ENCODE measurements at regions not wholly inside any gene's neighbourhood (a gene's known extent, or its start where the extent isn't known, plus 50 kb on each side); places are given as distances from the start of the nearest gene placed in this dataset.
"Not testable (repeated sequence)": the region's sequence is repeated elsewhere in the genome, so short reads cannot be mapped to it uniquely, and the experiment has no call there.

- H3K36me3 ChIP-seq (ENCODE audit: control insufficient read depth, insufficient read depth, low read length) = no peaks in the 10 kb centered on the region
- 30% methylated on average over 2 of the region's 8 CpGs for WGBS (ENCODE audit: insufficient coverage, low lambda C conversion rate)
- H3K27me3 ChIP-seq (ENCODE audit: control insufficient read depth, insufficient read depth, low read length) = no peaks in the 10 kb centered on the region
- H3K9me3 ChIP-seq (ENCODE audit: control insufficient read depth, low read depth, low read length) = no peaks in the 10 kb centered on the region
- no peak overlapping the region for H3K27ac ChIP-seq (ENCODE audit: low read length)
- DNase-seq = peak in 1 of 2 donors; percentile 11
- H3K4me3 ChIP-seq (ENCODE audit: low read length) = no peak overlapping the region
- no peaks in the 10 kb centered on the region for H3K4me1 ChIP-seq (ENCODE audit: control insufficient read depth, insufficient read depth, low read length)
These were observed 348.0 kb downstream of the BCL11B start for GRCh38 chr14:98924046-98924445.

GRCh38 chr14:98925354-98926040 lies 346.5 kb downstream of the BCL11B start:
- DNase-seq = no peak
- no peaks in the 10 kb centered on the region for H3K9me3 ChIP-seq (ENCODE audit: control insufficient read depth, low read depth, low read length)
- H3K4me3 ChIP-seq (ENCODE audit: low read length) = no peak overlapping the region
- WGBS (ENCODE audit: insufficient coverage, low lambda C conversion rate) = no CpG with 5 or more reads among the region's 7 CpGs
- H3K27me3 ChIP-seq (ENCODE audit: control insufficient read depth, insufficient read depth, low read length) = no peaks in the 10 kb centered on the region
- no peaks in the 10 kb centered on the region for H3K36me3 ChIP-seq (ENCODE audit: control insufficient read depth, insufficient read depth, low read length)
- no peaks in the 10 kb centered on the region for H3K4me1 ChIP-seq (ENCODE audit: control insufficient read depth, insufficient read depth, low read length)
- H3K27ac ChIP-seq (ENCODE audit: low read length) = no peak overlapping the region

GRCh38 chr14:98926146-98926545 lies 345.9 kb downstream of the BCL11B start:
- no peak for DNase-seq
- no CpG with 5 or more reads among the region's 11 CpGs for WGBS (ENCODE audit: insufficient coverage, low lambda C conversion rate)

GRCh38 chr14:98926801-98927200 lies 345.2 kb downstream of the BCL11B start:
- no peak overlapping the region for H3K27ac ChIP-seq (ENCODE audit: low read length)
- no CpG with 5 or more reads among the region's 4 CpGs for WGBS (ENCODE audit: insufficient coverage, low lambda C conversion rate)
- no peak for DNase-seq
- H3K4me3 ChIP-seq (ENCODE audit: low read length) = no peak overlapping the region
- no peaks in the 10 kb centered on the region for H3K27me3 ChIP-seq (ENCODE audit: control insufficient read depth, insufficient read depth, low read length)
- H3K36me3 ChIP-seq (ENCODE audit: control insufficient read depth, insufficient read depth, low read length) = no peaks in the 10 kb centered on the region
- H3K9me3 ChIP-seq (ENCODE audit: control insufficient read depth, low read depth, low read length) = no peaks in the 10 kb centered on the region
- H3K4me1 ChIP-seq (ENCODE audit: control insufficient read depth, insufficient read depth, low read length) = no peaks in the 10 kb centered on the region

More at GRCh38 chr14:98926146-98926545, 345.9 kb downstream of the BCL11B start:
- H3K9me3 ChIP-seq (ENCODE audit: control insufficient read depth, low read depth, low read length) = no peaks in the 10 kb centered on the region
- no peak overlapping the region for H3K27ac ChIP-seq (ENCODE audit: low read length)
- H3K4me3 ChIP-seq (ENCODE audit: low read length) = no peak overlapping the region
- H3K36me3 ChIP-seq (ENCODE audit: control insufficient read depth, insufficient read depth, low read length) = no peaks in the 10 kb centered on the region
- no peaks in the 10 kb centered on the region for H3K4me1 ChIP-seq (ENCODE audit: control insufficient read depth, insufficient read depth, low read length)
- no peaks in the 10 kb centered on the region for H3K27me3 ChIP-seq (ENCODE audit: control insufficient read depth, insufficient read depth, low read length)

- Histone ChIP-seq H3K4me1 (ENCODE audit: control insufficient read depth, insufficient read depth, low read length) (no peaks in the 10 kb centered on the region), H3K36me3 (ENCODE audit: control insufficient read depth, insufficient read depth, low read length) (no peaks in the 10 kb centered on the region), H3K27ac (ENCODE audit: low read length) (no peak overlapping the region), H3K9me3 (ENCODE audit: control insufficient read depth, low read depth, low read length) (no peaks in the 10 kb centered on the region), H3K27me3 (ENCODE audit: control insufficient read depth, insufficient read depth, low read length) (no peaks in the 10 kb centered on the region), H3K4me3 (ENCODE audit: low read length) (no peak overlapping the region)
- no CpG with 5 or more reads among the region's 9 CpGs for WGBS (ENCODE audit: insufficient coverage, low lambda C conversion rate)
- no peak for DNase-seq
These were observed 344.0 kb downstream of the BCL11B start for GRCh38 chr14:98927986-98928385.

GRCh38 chr14:98928418-98928817 lies 343.6 kb downstream of the BCL11B start:
- Histone ChIP-seq H3K27me3 (ENCODE audit: control insufficient read depth, insufficient read depth, low read length) (no peaks in the 10 kb centered on the region), H3K9me3 (ENCODE audit: control insufficient read depth, low read depth, low read length) (no peaks in the 10 kb centered on the region), H3K27ac (ENCODE audit: low read length) (no peak overlapping the region), H3K36me3 (ENCODE audit: control insufficient read depth, insufficient read depth, low read length) (no peaks in the 10 kb centered on the region), H3K4me1 (ENCODE audit: control insufficient read depth, insufficient read depth, low read length) (no peaks in the 10 kb centered on the region), H3K4me3 (ENCODE audit: low read length) (no peak overlapping the region)
- 90% methylated on average over 3 of the region's 8 CpGs for WGBS (ENCODE audit: insufficient coverage, low lambda C conversion rate)
- no peak for DNase-seq

- no peak overlapping the region for H3K4me3 ChIP-seq (ENCODE audit: low read length)
- no peak for DNase-seq
- H3K9me3 ChIP-seq (ENCODE audit: control insufficient read depth, low read depth, low read length) = no peaks in the 10 kb centered on the region
- no peaks in the 10 kb centered on the region for H3K36me3 ChIP-seq (ENCODE audit: control insufficient read depth, insufficient read depth, low read length)
- H3K27ac ChIP-seq (ENCODE audit: low read length) = no peak overlapping the region
- no peaks in the 10 kb centered on the region for H3K4me1 ChIP-seq (ENCODE audit: control insufficient read depth, insufficient read depth, low read length)
- H3K27me3 ChIP-seq (ENCODE audit: control insufficient read depth, insufficient read depth, low read length) = no peaks in the 10 kb centered on the region
These were observed 340.9 kb downstream of the BCL11B start for GRCh38 chr14:98931126-98931525.

- no peak overlapping the region for H3K27ac ChIP-seq (ENCODE audit: low read length)
- DNase-seq = no peak
- H3K9me3 ChIP-seq (ENCODE audit: control insufficient read depth, low read depth, low read length) = no peaks in the 10 kb centered on the region
- WGBS (ENCODE audit: insufficient coverage, low lambda C conversion rate) = 92% methylated on average over 2 of the region's 8 CpGs
- H3K27me3 ChIP-seq (ENCODE audit: control insufficient read depth, insufficient read depth, low read length) = peaks cover under 1% of the 10 kb centered on the region
- no peaks in the 10 kb centered on the region for H3K4me1 ChIP-seq (ENCODE audit: control insufficient read depth, insufficient read depth, low read length)
- H3K4me3 ChIP-seq (ENCODE audit: low read length) = no peak overlapping the region
- H3K36me3 ChIP-seq (ENCODE audit: control insufficient read depth, insufficient read depth, low read length) = no peaks in the 10 kb centered on the region
These were observed 340.1 kb downstream of the BCL11B start for GRCh38 chr14:98931911-98932310.

- WGBS (ENCODE audit: insufficient coverage, low lambda C conversion rate) = no CpG with 5 or more reads among the region's 8 CpGs
- DNase-seq = no peak
These were observed 339.3 kb downstream of the BCL11B start for GRCh38 chr14:98932431-98933325.

GRCh38 chr14:98934569-98934968 lies 337.4 kb downstream of the BCL11B start:
- not testable (repeated sequence) for H3K4me1 ChIP-seq (ENCODE audit: control insufficient read depth, insufficient read depth, low read length); H3K27ac ChIP-seq (ENCODE audit: low read length); H3K36me3 ChIP-seq (ENCODE audit: control insufficient read depth, insufficient read depth, low read length); H3K4me3 ChIP-seq (ENCODE audit: low read length); H3K27me3 ChIP-seq (ENCODE audit: control insufficient read depth, insufficient read depth, low read length); DNase-seq; H3K9me3 ChIP-seq (ENCODE audit: control insufficient read depth, low read depth, low read length)
- WGBS (ENCODE audit: insufficient coverage, low lambda C conversion rate) = no CpG with 5 or more reads among the region's 5 CpGs

More at GRCh38 chr14:98932431-98933325, 339.3 kb downstream of the BCL11B start:
- no peak overlapping the region for H3K4me3 ChIP-seq (ENCODE audit: low read length)
- H3K27me3 ChIP-seq (ENCODE audit: control insufficient read depth, insufficient read depth, low read length) = peaks cover 6% of the 10 kb centered on the region
- H3K36me3 ChIP-seq (ENCODE audit: control insufficient read depth, insufficient read depth, low read length) = no peaks in the 10 kb centered on the region
- H3K27ac ChIP-seq (ENCODE audit: low read length) = no peak overlapping the region
- H3K9me3 ChIP-seq (ENCODE audit: control insufficient read depth, low read depth, low read length) = no peaks in the 10 kb centered on the region
- no peaks in the 10 kb centered on the region for H3K4me1 ChIP-seq (ENCODE audit: control insufficient read depth, insufficient read depth, low read length)
